SU-DHL-6 (cell line): ENCODE measurements at regions not wholly inside any gene's neighbourhood (a gene's known extent, or its start where the extent isn't known, plus 50 kb on each side); places are given as distances from the start of the nearest gene placed in this dataset.

ENCODE experiments used
- EZH2phosphoT487 ChIP-seq: fragments of 200-600 bp; sonication (generic), shearing (Covaris generic); conservative IDR thresholded peaks from 2 replicates; pipeline ENCODE4 v1.6.1; 2018; ENCODE audit warnings: mild to moderate bottlenecking, antibody characterized with exemption, low read length, moderate library complexity, mixed read lengths
- TF ChIP-seq, protein P1 (sequence below): fragments of 200-600 bp; sonication (generic); IDR thresholded peaks from one replicate; pipeline ENCODE4 v1.5.1; 2017; ENCODE audit warnings: antibody characterized with exemption, mild to moderate bottlenecking, low read length, moderate library complexity; ENCODE audit not compliant: insufficient read depth, poor library complexity, severe bottlenecking

DNA sequence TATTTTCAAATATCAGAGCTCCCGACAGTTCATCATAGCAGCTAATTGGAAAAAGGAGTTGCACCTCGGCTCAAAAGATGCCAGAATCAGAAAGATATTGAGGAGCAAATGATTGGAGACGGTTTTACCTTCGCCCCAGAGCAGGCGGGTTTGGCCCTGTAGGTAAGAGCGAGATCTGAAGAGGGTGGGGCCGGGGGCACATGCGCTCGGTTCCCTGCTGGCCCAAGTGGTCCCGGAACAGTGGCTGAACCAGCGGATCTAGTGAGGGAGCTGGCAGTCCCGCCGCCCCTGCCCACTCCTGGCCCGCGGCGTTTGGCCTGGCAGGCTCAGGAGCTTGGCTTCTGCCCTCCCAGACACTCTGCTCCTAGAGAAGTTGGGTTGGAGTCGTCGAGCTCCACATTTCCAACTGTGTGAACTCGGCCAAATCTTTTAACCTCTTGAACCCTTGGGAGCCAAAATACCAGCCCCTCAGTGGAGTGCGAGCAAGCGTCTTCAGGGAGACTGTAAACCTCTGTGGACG lies 79.1 kb downstream of the RHCG start:
- TF ChIP-seq, protein P1, sequence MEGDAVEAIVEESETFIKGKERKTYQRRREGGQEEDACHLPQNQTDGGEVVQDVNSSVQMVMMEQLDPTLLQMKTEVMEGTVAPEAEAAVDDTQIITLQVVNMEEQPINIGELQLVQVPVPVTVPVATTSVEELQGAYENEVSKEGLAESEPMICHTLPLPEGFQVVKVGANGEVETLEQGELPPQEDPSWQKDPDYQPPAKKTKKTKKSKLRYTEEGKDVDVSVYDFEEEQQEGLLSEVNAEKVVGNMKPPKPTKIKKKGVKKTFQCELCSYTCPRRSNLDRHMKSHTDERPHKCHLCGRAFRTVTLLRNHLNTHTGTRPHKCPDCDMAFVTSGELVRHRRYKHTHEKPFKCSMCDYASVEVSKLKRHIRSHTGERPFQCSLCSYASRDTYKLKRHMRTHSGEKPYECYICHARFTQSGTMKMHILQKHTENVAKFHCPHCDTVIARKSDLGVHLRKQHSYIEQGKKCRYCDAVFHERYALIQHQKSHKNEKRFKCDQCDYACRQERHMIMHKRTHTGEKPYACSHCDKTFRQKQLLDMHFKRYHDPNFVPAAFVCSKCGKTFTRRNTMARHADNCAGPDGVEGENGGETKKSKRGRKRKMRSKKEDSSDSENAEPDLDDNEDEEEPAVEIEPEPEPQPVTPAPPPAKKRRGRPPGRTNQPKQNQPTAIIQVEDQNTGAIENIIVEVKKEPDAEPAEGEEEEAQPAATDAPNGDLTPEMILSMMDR, result no peak
- TF ChIP-seq EZH2phosphoT487, result no peak
